ENCODE measurements at regions not wholly inside any gene's neighbourhood (a gene's known extent, or its start where the extent isn't known, plus 50 kb on each side); places are given as distances from the start of the nearest gene placed in this dataset.

DNA sequence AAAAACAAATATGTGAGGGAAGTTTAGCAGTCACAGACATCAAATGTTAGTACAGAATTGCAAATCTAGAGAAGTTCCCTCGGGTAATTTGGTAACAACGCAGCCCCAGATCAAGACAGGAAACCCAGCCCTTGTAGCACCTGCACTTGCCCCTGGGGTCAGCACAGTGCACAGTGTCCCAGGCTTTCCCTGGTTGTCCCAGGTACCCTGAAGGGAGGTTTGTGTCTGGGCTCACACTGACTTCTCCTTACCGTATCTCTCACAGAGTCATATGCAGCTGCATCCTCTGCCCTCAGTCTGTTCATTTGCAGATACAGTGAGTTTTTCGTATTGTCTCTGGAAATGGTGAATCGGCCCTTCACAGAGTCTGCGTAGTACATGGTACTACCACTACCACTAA, 528.9 kb downstream of the TMEM121 start:
- H3K36me3 ChIP-seq (ENCODE audit: control insufficient read depth in 4 of 4, insufficient read depth in 3 of 4, low read depth in 1 of 4, low read length in 3 of 4) = no peaks in the 10 kb centered on the region
- H3K4me1 ChIP-seq (ENCODE audit: control insufficient read depth in 4 of 4, insufficient read depth in 4 of 4, low read length in 3 of 4) = no peaks in the 10 kb centered on the region
- no peak overlapping the region for H3K9ac ChIP-seq (ENCODE audit: low read depth in 1 of 2, low read length in 2 of 2)
- 58% methylated on average over 6 of the region's 6 CpGs for WGBS
- H3K9me3 ChIP-seq (ENCODE audit: control insufficient read depth in 4 of 4, low read length in 3 of 4) = peaks cover 0 to 2% (median 0%) of the 10 kb centered on the region in 4 donors
- no peak overlapping the region for H3K4me3 ChIP-seq (ENCODE audit: low read depth in 1 of 3, low read length in 3 of 3)
- no peak overlapping the region for H3K27ac ChIP-seq (ENCODE audit: low read depth in 1 of 2, low read length in 2 of 2)
- H3K27me3 ChIP-seq (ENCODE audit: control insufficient read depth in 4 of 4, insufficient read depth in 4 of 4, low read length in 3 of 4) = peaks cover 0 to 11% (median 4%) of the 10 kb centered on the region in 4 donors
- TF ChIP-seq JUND (IDR thresholded peaks at IDR 0.05) (no peak), YY1 (IDR thresholded peaks at IDR 0.05) (no peak), ZBTB33 (IDR thresholded peaks at IDR 0.05) (no peak), FOXA1 (IDR thresholded peaks at IDR 0.05) (no peak), HNF4A (conservative IDR thresholded peaks at IDR 0.05) (no peak), HNF4G (IDR thresholded peaks at IDR 0.05) (no peak), REST (IDR thresholded peaks at IDR 0.05) (no peak), SP1 (IDR thresholded peaks at IDR 0.05) (no peak), ATF3 (IDR thresholded peaks at IDR 0.05) (no peak), RAD21 (IDR thresholded peaks at IDR 0.05) (no peak), TAF1 (conservative IDR thresholded peaks at IDR 0.05) (no peak), MAX (IDR thresholded peaks at IDR 0.05) (no peak), CTCF (IDR thresholded peaks at IDR 0.05; ENCODE audit: low read depth, low read length, missing input control) (no peak), EGR1 (IDR thresholded peaks at IDR 0.05; ENCODE audit: low read depth in 2 of 2) (no peak), FOXA2 (IDR thresholded peaks at IDR 0.05) (no peak), NR2F2 (IDR thresholded peaks at IDR 0.05) (no peak), GABPA (IDR thresholded peaks at IDR 0.05 in 1 of 2, conservative IDR thresholded peaks at IDR 0.05 in 1 of 2) (no peak), RXRA (IDR thresholded peaks at IDR 0.05) (no peak)
- DNase-seq (ENCODE audit: low spot score) = no peak
